Mesendoderm (in vitro differentiated cells): ENCODE measurements at regions not wholly inside any gene's neighbourhood (a gene's known extent, or its start where the extent isn't known, plus 50 kb on each side); places are given as distances from the start of the nearest gene placed in this dataset.

Experiments
- DNase-seq: peaks from one replicate; pipeline ENCODE4 v3.0.0; 2013
- H2AK5ac ChIP-seq: 2 replicates; pipeline ENCODE4 v1.6.1; 2013; ENCODE audit warnings: low read length, inconsistent platforms
- H2BK120ac ChIP-seq: 2 replicates; pipeline ENCODE4 v1.6.1; 2013; ENCODE audit warnings: low read depth, mild to moderate bottlenecking, low read length, moderate library complexity, mixed read lengths
- H2BK15ac ChIP-seq: replicated peaks from 2 replicates; pipeline ENCODE4 v1.6.1; 2013; ENCODE audit warnings: low read depth, mild to moderate bottlenecking, moderate library complexity
- H2BK5ac ChIP-seq: 2 replicates; pipeline ENCODE4 v1.6.1; 2013; ENCODE audit warnings: low read length, inconsistent platforms
- H3K18ac ChIP-seq: 2 replicates; pipeline ENCODE4 v1.6.1; 2013; ENCODE audit warnings: mild to moderate bottlenecking, low read length, mixed read lengths
- H3K23ac ChIP-seq: one replicate; pipeline ENCODE4 v1.6.1; 2013; ENCODE audit warnings: low read length
- H3K27ac ChIP-seq: 2 replicates; pipeline ENCODE4 v1.5.1; 2013; ENCODE audit warnings: low read depth, mild to moderate bottlenecking, inconsistent platforms, low read length, moderate library complexity
- H3K27me3 ChIP-seq: 2 replicates; pipeline ENCODE4 v1.6.1; 2013; ENCODE audit warnings: low read length, control low read depth, mild to moderate bottlenecking, inconsistent platforms; ENCODE audit not compliant: insufficient read depth, poor library complexity
- H3K36me3 ChIP-seq: 2 replicates; pipeline ENCODE4 v1.6.1; 2013; ENCODE audit warnings: low read length, inconsistent platforms; ENCODE audit not compliant: control insufficient read depth, insufficient read depth
- H3K4ac ChIP-seq: one replicate; pipeline ENCODE4 v1.6.1; 2013; ENCODE audit warnings: low read depth, mild to moderate bottlenecking, low read length, moderate library complexity
- H3K4me1 ChIP-seq: 2 replicates; pipeline ENCODE4 v1.6.1; 2013; ENCODE audit warnings: low read depth, low read length, inconsistent platforms; ENCODE audit not compliant: control insufficient read depth
- H3K4me2 ChIP-seq: 2 replicates; pipeline ENCODE4 v1.6.1; 2013; ENCODE audit warnings: low read length
- H3K4me3 ChIP-seq: 2 replicates; pipeline ENCODE4 v1.5.1; 2013; ENCODE audit warnings: mild to moderate bottlenecking, low read length
- H3K56ac ChIP-seq: one replicate; pipeline ENCODE4 v1.6.1; 2013; ENCODE audit warnings: low read length
- H3K79me1 ChIP-seq: 2 replicates; pipeline ENCODE4 v1.6.1; 2013; ENCODE audit warnings: low read length, inconsistent platforms
- H3K79me2 ChIP-seq: 2 replicates; pipeline ENCODE4 v1.6.1; 2013; ENCODE audit warnings: mild to moderate bottlenecking, low read length; ENCODE audit not compliant: control insufficient read depth, insufficient read depth
- H3K9ac ChIP-seq: 2 replicates; pipeline ENCODE4 v1.6.1; 2013; ENCODE audit warnings: low read length, inconsistent platforms
- H4K5ac ChIP-seq: one replicate; pipeline ENCODE4 v1.6.1; 2013; ENCODE audit warnings: low read length
- H4K8ac ChIP-seq: one replicate; pipeline ENCODE4 v1.6.1; 2013; ENCODE audit warnings: low read depth, mild to moderate bottlenecking, control low read depth, low read length, moderate library complexity
- WGBS: extraction: QIAGEN DNeasy Blood & Tissue Kit; methylation state at CpG from one replicate; pipeline ENCODE4 v1.1.7; 2013; ENCODE audit warnings: low lambda C conversion rate, missing lambda C conversion rate; ENCODE audit not compliant: insufficient coverage; ENCODE audit errors: extremely low coverage; 5-methylcytosine and 5-hydroxymethylcytosine counted together

- Histone ChIP-seq H3K4me1 (no peaks in the 10 kb centered on the region), H4K5ac (no peak overlapping the region), H3K9ac (no peak overlapping the region)
Observed at GRCh38 chr10:58903071-58903470, 273.4 kb upstream of the PHYHIPL start.

DNA sequence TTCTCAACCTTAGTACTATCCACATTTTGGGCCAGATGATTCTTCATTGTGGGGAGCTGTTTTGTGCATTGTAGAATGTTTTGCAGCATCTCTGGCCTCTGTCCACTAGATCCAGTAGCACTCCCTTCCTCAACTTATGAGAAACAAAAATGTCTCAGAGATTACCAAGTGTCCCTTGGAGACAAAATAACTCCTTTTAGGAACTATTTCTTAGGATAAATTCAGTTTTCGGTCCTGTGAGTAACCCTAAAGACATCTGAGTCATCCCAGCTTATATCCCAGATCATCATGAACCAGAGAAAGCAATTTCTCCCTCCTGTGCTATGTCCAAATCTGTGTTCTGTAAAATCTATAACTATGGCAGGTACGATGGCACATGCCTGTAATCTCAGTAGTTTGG is 266.6 kb upstream of the PHYHIPL start:
- H3K23ac ChIP-seq, result no peak overlapping the region
- no peak overlapping the region for H2BK15ac ChIP-seq
- H3K4me1 ChIP-seq, result no peaks in the 10 kb centered on the region
- H3K4me3 ChIP-seq, result no peak overlapping the region
- no peak overlapping the region for H3K27ac ChIP-seq
- no peak overlapping the region for H3K9ac ChIP-seq
- no peak overlapping the region for H2AK5ac ChIP-seq
- H2BK120ac ChIP-seq, result no peak overlapping the region
- WGBS, result no CpG with 5 or more reads among the region's 2 CpGs
- no peak overlapping the region for H2BK5ac ChIP-seq
- H3K4me2 ChIP-seq, result no peak overlapping the region
- H3K4ac ChIP-seq, result no peak overlapping the region
- H4K8ac ChIP-seq, result no peak overlapping the region
- no peaks in the 10 kb centered on the region for H3K27me3 ChIP-seq
- no peak overlapping the region for H4K5ac ChIP-seq
- DNase-seq, result no peak
- H3K79me2 ChIP-seq, result no peaks in the 10 kb centered on the region
- no peaks in the 10 kb centered on the region for H3K79me1 ChIP-seq
- H3K18ac ChIP-seq, result no peak overlapping the region
- H3K56ac ChIP-seq, result no peak overlapping the region
- H3K36me3 ChIP-seq, result no peaks in the 10 kb centered on the region

More at GRCh38 chr10:58903071-58903470, 273.4 kb upstream of the PHYHIPL start:
- no peaks in the 10 kb centered on the region for H3K79me2 ChIP-seq
- H3K23ac ChIP-seq, result no peak overlapping the region
- H2BK120ac ChIP-seq, result no peak overlapping the region
- H3K4me3 ChIP-seq, result no peak overlapping the region
- H3K56ac ChIP-seq, result no peak overlapping the region
- no peaks in the 10 kb centered on the region for H3K27me3 ChIP-seq
- H3K79me1 ChIP-seq, result no peaks in the 10 kb centered on the region
- H3K36me3 ChIP-seq, result no peaks in the 10 kb centered on the region
- WGBS, result no CpG with 5 or more reads among the region's 1 CpG
- no peak overlapping the region for H3K27ac ChIP-seq
- no peak overlapping the region for H3K4ac ChIP-seq
- H2BK5ac ChIP-seq, result no peak overlapping the region
- no peak overlapping the region for H3K4me2 ChIP-seq
- H2BK15ac ChIP-seq, result no peak overlapping the region
- H4K8ac ChIP-seq, result no peak overlapping the region
- no peak overlapping the region for H3K18ac ChIP-seq
- no peak for DNase-seq
- no peak overlapping the region for H2AK5ac ChIP-seq

DNA sequence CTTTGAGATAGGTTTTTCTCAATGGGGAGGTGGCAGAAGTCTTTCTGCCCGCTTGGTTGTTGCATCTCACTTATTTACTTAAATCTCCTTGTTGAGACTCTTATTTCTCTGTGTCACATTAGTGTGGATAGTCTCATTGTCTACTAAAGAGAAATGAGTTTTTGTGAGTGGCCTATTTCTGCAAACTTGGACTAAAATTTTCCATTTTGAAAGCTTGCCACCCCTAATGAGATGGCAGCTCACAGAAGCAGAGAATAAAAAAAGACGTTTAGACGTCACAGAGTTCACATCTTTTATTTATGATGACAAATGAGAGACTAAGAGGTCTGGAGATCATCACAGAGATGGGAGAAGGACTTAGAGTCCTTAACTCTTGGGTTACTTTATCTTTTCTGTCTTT is 262.7 kb upstream of the PHYHIPL start:
- no peak overlapping the region for H3K23ac ChIP-seq
- H3K79me1 ChIP-seq, result no peaks in the 10 kb centered on the region
- no peak overlapping the region for H2AK5ac ChIP-seq
- no peak overlapping the region for H3K56ac ChIP-seq
- H2BK120ac ChIP-seq, result no peak overlapping the region
- no peak overlapping the region for H3K27ac ChIP-seq
- H3K4me2 ChIP-seq, result no peak overlapping the region
- no peaks in the 10 kb centered on the region for H3K36me3 ChIP-seq
- H3K9ac ChIP-seq, result no peak overlapping the region
- no peak overlapping the region for H3K4ac ChIP-seq
- H3K27me3 ChIP-seq, result no peaks in the 10 kb centered on the region
- H3K79me2 ChIP-seq, result no peaks in the 10 kb centered on the region
- H3K4me3 ChIP-seq, result no peak overlapping the region
- no peak overlapping the region for H3K18ac ChIP-seq
- H2BK15ac ChIP-seq, result no peak overlapping the region
- WGBS, result no CpG with 5 or more reads among the region's 3 CpGs
- no peaks in the 10 kb centered on the region for H3K4me1 ChIP-seq
- H4K8ac ChIP-seq, result no peak overlapping the region
- no peak overlapping the region for H2BK5ac ChIP-seq
- H4K5ac ChIP-seq, result no peak overlapping the region
- DNase-seq, result no peak

GRCh38 chr10:58918887-58919286 is 257.6 kb upstream of the PHYHIPL start:
- H3K4me2 ChIP-seq, result no peak overlapping the region
- H3K23ac ChIP-seq, result no peak overlapping the region
- no peak overlapping the region for H3K4ac ChIP-seq
- no peak overlapping the region for H2AK5ac ChIP-seq
- no peak for DNase-seq
- no peak overlapping the region for H3K9ac ChIP-seq
- no peaks in the 10 kb centered on the region for H3K79me2 ChIP-seq
- no peak overlapping the region for H2BK120ac ChIP-seq
- H3K4me3 ChIP-seq, result no peak overlapping the region
- H4K8ac ChIP-seq, result no peak overlapping the region
- H2BK15ac ChIP-seq, result no peak overlapping the region
- H3K4me1 ChIP-seq, result no peaks in the 10 kb centered on the region
- no peaks in the 10 kb centered on the region for H3K79me1 ChIP-seq
- H2BK5ac ChIP-seq, result no peak overlapping the region
- no peak overlapping the region for H3K27ac ChIP-seq
- no peak overlapping the region for H3K56ac ChIP-seq
- no peaks in the 10 kb centered on the region for H3K27me3 ChIP-seq
- no peak overlapping the region for H3K18ac ChIP-seq
- no peaks in the 10 kb centered on the region for H3K36me3 ChIP-seq
- H4K5ac ChIP-seq, result no peak overlapping the region
- WGBS, result no CpG with 5 or more reads among the region's 2 CpGs

DNA sequence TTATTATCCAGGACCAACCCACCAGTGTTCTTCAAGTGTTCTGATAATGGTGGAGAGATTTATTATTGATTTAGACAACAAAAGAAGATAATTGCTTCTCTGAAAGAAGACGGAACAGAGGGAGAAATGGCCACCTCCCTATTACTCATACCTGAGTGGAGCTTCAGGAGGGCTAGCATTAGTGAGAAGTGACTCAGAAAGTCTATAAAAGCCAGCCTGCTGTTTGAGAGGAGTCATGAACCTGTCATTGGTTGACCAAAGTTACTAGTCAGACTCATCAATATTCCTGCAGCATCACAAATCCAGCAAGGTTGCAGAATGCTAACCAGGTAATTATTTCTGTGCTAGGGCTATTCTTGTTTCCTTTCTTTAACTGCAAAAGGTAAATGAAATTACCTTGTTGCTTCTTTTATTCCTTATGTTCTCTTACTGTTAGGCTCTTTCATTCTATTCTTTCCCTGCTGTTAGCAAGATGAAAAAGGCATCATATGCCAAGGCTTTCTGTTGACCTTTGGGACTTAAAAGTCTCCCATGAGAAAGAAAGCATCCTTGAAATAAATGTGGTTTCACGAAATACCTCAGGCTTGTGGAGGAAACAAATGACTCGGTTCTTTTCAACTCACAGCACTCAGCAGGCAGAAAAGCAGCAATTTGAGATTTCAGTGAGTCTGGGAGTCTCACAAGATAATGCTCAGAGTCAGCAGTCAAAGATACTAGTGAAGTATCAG is 256.4 kb upstream of the PHYHIPL start:
- Histone ChIP-seq H4K8ac (no peak overlapping the region), H3K4me1 (no peaks in the 10 kb centered on the region), H2BK15ac (no peak overlapping the region), H3K9ac (no peak overlapping the region), H2BK5ac (no peak overlapping the region), H3K4me2 (no peak overlapping the region), H2AK5ac (no peak overlapping the region), H3K4ac (no peak overlapping the region), H3K4me3 (no peak overlapping the region), H2BK120ac (no peak overlapping the region), H3K23ac (no peak overlapping the region), H3K27me3 (no peaks in the 10 kb centered on the region), H4K5ac (no peak overlapping the region), H3K18ac (no peak overlapping the region), H3K79me2 (no peaks in the 10 kb centered on the region), H3K36me3 (no peaks in the 10 kb centered on the region), H3K79me1 (no peaks in the 10 kb centered on the region), H3K56ac (no peak overlapping the region), H3K27ac (no peak overlapping the region)
- WGBS, result no CpG with 5 or more reads among the region's 3 CpGs
- peak; percentile 70 for DNase-seq

DNA sequence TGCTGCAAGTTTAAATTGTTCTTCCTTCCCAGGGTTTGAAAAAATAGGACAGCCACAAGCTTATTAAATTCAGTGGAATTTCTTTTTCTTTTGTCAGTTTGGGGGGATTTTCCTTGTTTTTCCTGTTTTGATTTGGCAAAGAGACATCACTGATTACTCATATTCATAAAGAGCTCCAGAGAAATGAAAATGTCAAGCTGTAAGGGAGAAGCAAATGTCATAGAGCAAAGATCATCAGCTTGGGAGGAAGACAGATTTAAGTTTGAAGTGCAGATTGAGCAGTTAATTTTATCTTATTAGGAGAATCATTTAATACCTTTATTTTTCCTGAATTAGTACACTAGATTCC is 255.8 kb upstream of the PHYHIPL start:
- no peak overlapping the region for H2BK5ac ChIP-seq
- no peak overlapping the region for H3K56ac ChIP-seq
- H2AK5ac ChIP-seq, result no peak overlapping the region
- no peak overlapping the region for H3K27ac ChIP-seq
- no peaks in the 10 kb centered on the region for H3K27me3 ChIP-seq
- no peak overlapping the region for H3K4me2 ChIP-seq
- H4K8ac ChIP-seq, result no peak overlapping the region
- H3K4ac ChIP-seq, result no peak overlapping the region
- H3K9ac ChIP-seq, result no peak overlapping the region
- no peaks in the 10 kb centered on the region for H3K79me1 ChIP-seq
- H3K36me3 ChIP-seq, result no peaks in the 10 kb centered on the region
- no peak overlapping the region for H2BK120ac ChIP-seq
- H3K18ac ChIP-seq, result no peak overlapping the region
- DNase-seq, result no peak
- H4K5ac ChIP-seq, result no peak overlapping the region
- no peak overlapping the region for H3K23ac ChIP-seq
- no peaks in the 10 kb centered on the region for H3K4me1 ChIP-seq
- no peak overlapping the region for H2BK15ac ChIP-seq
- no peak overlapping the region for H3K4me3 ChIP-seq
- no peaks in the 10 kb centered on the region for H3K79me2 ChIP-seq
